Right renal pelvis (tissue), 4 donors: ENCODE measurements at regions not wholly inside any gene's neighbourhood (a gene's known extent, or its start where the extent isn't known, plus 50 kb on each side); places are given as distances from the start of the nearest gene placed in this dataset.
A peak's percentile ranks its signal among the peaks of the same experiment; 100 is the strongest.

Experiments
- DNase-seq, 4 donors: peaks; one replicate each; pipeline ENCODE4 v3.0.0-alpha.2; 2013; ENCODE audit warnings: low read depth in 4 of 4, low spot score in 3 of 4, missing footprints in 1 of 4

GRCh38 chr5:64110222-64110621 lies 55.4 kb upstream of the RNF180 start:
- DNase-seq = no peak

- no peak for DNase-seq
Observed at GRCh38 chr5:64108674-64109073, 57.0 kb upstream of the RNF180 start.

- DNase-seq = no peak
Observed at GRCh38 chr5:64100203-64100602, 65.4 kb upstream of the RNF180 start.

- DNase-seq = no peak
Observed at GRCh38 chr5:64096771-64097170, 68.9 kb upstream of the RNF180 start.

GRCh38 chr5:64077589-64077988 lies 88.1 kb upstream of the RNF180 start:
- DNase-seq = no peak

GRCh38 chr5:64074533-64074932 lies 91.1 kb upstream of the RNF180 start:
- DNase-seq = peak; percentile 2 to 6 (median 3)

GRCh38 chr5:64069486-64069885 lies 96.2 kb upstream of the RNF180 start:
- no peak for DNase-seq

GRCh38 chr5:64050296-64050695 lies 88.1 kb upstream of the HTR1A start:
- no peak for DNase-seq

GRCh38 chr5:64040490-64040889 lies 78.2 kb upstream of the HTR1A start:
- no peak for DNase-seq

- no peak for DNase-seq
Observed at GRCh38 chr5:64026493-64026892, 64.2 kb upstream of the HTR1A start.

GRCh38 chr5:64019746-64020145 lies 57.5 kb upstream of the HTR1A start:
- no peak for DNase-seq

- DNase-seq = no peak
Observed at GRCh38 chr5:64018966-64019365, 56.7 kb upstream of the HTR1A start.

- no peak for DNase-seq
Observed at GRCh38 chr5:64015824-64016223, 53.6 kb upstream of the HTR1A start.
